ENCODE measurements at regions not wholly inside any gene's neighbourhood (a gene's known extent, or its start where the extent isn't known, plus 50 kb on each side); places are given as distances from the start of the nearest gene placed in this dataset.
"Not testable (repeated sequence)": the region's sequence is repeated elsewhere in the genome, so short reads cannot be mapped to it uniquely, and the experiment has no call there.

DNA sequence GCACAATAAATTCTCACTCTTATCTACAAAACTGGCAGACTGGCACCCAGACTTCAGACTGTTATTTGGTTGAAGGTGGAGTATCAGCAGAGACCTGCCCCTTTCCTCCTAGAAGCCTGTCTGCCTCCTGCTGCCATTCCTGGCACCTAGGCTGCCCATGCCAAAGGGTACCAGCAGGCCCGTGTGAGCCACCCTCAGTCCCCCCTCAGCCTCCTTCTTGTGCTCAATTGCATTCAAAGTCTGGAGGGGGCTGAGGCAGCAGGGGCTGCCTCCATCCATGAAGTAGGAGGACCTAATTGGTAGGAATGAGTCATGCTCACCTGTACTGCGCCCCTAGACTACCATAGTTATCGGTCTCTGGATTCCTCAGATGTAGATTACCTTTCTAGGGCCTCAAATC lies 440.9 kb upstream of the GRM3 start:
- no peak for DNase-seq (ENCODE audit: low read depth)

DNA sequence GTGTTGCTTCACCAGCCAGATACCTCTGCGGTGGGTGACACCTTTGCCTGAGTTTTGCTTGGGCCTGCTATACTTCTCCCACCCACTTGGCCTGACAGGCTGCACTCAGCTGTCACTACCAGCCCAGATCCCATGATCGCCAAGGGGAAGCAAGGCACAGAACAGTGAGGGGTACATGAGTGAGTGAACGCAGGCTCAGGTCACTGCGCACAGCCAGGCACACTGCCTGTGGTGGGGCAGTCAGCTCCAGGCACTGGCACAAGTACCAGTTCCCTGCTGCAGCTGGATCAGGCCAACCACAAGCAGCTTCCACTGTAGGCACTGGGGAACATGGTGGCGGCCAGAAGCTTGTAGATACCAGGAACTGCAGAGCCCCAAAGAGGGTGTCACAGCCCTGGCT lies 441.9 kb upstream of the GRM3 start:
- DNase-seq (ENCODE audit: low read depth): no peak

DNA sequence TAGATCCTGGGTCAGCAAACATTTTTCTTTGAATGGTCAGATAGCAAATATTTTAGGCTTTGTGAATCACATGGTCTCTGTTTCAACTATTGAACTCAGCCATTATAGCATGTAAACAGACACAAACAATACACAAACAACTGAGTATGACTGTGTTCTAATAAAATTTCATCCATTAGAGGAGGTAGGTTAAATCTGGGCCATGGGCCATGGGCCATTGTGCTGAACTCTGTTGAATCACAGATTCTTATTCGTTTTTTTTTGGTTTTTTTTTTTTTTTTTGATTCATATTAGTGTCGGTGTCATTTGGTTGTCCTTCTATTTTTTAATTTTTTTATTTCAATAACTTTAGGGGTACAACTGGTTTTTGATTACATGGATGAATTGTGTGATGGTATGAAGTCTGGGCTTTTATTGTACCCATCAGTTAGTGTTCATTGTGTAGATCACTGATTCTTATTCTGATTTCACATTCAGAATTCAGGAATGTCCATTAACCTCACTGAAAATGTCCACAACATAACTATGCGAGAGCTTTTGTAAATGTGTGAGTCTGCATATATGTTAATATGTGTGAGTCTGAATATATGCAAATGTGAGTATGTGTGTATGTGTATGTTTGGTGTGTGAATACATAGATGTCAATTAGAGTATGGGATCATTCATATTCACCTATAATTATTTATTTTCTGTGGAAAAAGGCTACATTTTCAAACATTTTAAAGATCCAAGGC lies 443.7 kb upstream of the GRM3 start:
- DNase-seq (ENCODE audit: low read depth): no peak

DNA sequence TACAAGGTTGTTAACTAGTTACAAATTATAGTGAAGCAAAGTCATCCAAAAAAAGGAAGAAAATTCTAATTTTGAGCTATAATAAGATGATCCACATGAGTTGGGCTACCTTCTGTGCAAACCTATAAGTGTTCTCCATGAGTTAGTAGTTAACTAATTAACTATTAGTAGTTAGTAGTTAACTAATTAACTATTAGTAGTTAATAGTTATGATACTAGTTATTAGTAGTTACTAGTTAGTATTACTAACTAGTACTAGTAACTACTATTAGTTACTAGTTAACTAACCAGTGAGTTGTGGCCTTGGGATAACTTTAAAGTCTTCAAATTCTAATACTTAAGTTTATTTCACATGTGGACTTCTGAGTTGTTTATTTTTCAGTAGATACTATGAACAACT lies 453.4 kb upstream of the GRM3 start:
- no peak for DNase-seq (ENCODE audit: low read depth)

DNA sequence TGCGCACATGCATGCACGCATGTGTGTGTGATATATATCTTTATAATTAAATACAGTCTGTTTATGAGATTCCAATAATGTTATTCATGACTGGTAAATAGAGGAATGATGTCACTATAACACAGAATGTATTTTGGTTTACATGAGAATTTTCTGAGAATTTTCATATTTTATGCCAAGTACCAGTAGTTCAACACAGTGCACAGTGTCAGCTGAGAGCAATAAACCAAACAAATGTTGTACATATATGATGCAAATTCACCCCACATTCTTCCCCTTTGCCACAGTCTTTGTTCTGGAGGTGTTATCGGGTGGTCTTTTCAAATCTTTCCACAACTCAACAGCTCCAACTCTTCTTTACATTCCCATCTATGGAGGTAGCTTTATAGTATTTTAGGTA lies 462.2 kb upstream of the GRM3 start:
- no peak for DNase-seq (ENCODE audit: low read depth)

DNA sequence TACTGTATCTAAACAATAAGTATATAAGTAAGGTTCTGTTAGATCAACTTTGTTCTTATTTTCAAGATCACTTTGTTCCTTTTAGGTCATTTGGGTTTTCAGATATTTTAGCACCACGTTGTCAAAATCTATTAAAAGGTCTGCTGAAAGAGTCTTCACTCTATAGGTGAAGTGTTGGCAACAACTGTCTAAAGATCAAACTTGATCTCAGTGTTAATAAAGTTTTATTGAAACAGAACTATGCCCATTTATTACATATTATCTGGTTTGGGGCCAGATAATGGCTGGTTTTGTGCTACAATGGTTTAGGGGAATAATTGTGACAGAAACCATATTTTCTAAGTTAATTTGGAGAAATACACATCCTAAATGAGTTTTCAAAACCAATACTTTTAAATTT lies 478.9 kb upstream of the GRM3 start:
- DNase-seq (ENCODE audit: low read depth): no peak

DNA sequence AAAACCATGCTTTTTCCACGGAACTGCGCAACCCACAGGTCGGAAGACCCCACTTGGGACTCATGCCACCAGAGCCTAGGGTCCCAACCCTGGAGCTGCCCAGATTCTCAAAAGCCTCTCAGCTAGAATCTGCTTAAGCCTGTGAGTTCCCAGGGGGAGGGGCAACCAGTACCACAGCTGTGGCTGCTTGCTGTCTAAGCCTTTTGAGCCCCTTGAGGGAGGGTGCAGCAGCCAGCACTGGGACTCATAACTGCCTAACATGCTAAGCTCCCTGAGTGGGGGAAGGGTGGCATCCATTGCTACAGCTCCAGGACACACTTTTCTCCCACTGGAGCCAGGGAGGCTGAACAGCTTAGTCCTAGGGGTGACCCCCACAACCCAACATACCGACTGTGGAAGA lies 485.6 kb upstream of the GRM3 start:
- DNase-seq (ENCODE audit: low read depth): no peak

DNA sequence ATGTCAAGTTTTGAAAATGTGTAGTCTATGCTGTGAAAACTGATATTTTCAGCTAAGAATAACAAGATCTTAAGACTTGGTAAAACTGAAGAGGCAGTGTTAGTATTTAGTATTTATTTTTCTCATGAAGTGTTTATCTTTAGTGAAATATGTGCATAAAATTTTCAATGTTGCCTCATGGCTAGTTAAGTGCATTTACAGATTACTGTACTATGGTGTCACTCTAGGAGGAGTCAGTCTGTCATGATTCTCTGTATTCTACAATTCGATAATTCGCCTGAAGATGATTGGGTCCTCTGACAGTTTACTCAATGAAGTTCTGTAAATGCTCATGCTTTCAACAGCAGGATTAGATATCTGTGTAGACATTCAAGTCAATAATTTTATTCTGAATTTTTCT lies 488.1 kb upstream of the GRM3 start:
- no peak for DNase-seq (ENCODE audit: low read depth)

DNA sequence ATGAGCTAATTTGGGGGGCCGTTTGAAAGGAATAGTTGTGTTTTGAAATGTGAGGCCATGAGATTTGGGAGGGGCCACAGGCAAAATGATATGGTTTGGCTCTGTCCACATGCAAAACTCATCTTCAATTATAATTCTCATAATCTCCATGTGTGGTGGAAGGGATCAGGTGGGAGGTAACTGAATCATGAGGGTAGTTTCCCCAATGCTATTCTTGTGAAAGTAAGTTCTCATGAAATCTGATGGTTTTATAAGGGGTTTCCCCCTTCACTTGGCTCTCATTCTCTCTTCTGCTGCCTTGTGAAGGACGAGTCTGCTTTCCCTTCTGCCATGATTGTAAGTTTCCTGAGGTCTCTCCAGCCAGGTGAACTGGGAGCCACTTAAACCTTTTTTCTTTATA lies 490.8 kb upstream of the GRM3 start:
- DNase-seq (ENCODE audit: low read depth): no peak

DNA sequence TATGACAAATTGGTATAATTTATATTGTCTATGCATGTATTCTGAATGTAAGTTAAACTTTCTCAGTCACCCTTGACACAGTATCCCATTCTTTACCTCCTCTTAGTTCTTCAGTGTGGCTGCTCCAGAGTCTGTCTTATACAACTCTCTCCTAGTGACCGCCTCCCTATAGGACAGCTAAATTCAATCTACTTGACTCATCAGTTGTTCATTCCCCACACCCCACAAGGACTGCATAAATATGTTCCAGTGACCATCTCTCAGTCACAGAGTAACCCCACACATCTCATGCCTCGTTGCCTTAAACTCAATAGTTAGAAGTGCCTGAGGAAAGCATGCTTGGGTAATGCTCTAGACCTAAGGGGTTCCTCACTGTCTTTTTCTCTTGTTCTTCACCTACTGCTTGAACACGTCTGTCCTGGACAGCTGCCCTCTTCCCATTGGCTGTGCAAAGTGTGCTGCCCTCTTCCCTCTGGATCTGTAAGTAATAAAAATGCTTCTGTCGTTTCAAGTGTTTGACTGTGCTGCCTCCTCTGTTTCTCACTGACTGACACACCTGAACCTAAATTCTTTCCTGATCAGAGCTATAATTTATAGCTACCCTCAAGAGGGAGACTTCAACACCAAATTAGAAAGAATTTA lies 494.6 kb upstream of the GRM3 start:
- DNase-seq (ENCODE audit: low read depth): no peak

DNA sequence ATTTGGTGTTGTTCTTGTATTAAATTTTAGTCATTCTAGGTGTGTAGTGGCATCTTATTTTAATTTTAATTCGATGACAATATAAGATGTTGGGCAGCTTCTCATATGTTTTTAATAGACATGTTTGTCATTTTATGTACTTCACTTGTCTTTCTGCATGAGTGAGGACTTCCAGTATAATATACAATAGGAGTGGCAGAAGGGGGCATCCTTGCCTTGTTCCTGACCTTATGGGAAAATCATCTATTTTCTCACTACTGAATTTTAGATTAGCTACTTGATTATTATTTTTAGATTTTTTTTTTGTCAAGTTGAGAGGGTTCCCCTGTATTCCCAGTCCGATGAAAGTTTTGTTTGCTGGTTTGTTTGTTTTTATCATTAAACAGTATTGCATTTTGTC lies 495.2 kb upstream of the GRM3 start:
- no peak for DNase-seq (ENCODE audit: low read depth)

DNA sequence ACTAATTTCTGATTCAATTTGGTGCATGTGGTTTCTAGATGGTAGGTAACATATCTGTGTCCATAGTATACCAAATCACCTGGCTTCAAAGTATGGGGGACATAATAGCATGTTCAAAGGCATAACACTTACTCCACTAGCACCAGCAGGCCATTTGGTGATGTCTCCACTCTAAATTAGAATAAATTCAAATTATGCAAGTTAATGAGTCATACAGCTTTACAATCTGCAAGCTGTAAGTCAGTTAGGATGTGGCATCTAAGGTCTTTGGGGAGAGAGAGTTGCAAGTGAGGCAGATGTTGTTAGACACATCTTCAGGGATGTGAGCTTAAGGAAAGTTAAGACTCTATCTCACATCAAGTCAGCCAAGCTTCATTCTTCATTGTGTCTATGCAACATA lies 506.4 kb upstream of the GRM3 start:
- DNase-seq (ENCODE audit: low read depth): no peak

DNA sequence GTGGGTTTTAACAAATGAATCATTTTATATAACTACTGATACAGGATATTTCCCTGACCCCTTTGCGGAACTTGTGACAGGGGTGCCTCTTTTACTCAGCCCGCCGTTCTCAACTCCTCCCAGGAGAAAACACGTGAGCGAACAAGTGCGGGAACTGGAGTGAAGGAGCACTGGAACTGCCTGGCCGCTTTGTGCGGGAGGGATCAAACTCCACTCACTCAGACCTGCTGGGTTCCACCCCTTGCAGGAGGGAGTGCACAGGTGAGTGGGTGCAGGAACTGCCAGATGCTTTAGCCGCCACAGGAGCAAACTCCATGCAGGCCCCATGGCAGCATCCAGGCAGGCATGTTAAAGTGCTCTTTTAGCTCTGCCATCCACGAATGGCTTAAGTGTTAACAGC lies 513.4 kb upstream of the GRM3 start:
- DNase-seq (ENCODE audit: low read depth): no peak

DNA sequence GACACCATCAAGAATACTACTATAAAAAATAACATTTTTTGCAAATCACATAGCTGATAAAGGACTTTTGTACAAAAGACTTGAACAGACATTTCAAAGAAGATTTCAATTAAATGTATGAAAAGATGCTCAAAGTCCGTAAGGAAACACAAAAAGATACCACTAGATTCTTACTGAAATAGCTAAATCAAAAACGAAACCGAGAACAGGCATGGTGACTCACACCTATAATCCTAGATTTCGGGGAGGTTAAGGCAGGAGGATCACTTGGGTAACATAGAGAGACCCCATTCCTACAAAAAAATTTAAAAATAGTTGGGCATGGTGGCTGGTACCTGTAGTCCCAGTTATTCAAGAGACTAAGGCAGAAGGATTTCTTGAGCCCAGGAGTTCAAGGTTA lies 520.2 kb upstream of the GRM3 start:
- DNase-seq (ENCODE audit: low read depth): no peak

DNA sequence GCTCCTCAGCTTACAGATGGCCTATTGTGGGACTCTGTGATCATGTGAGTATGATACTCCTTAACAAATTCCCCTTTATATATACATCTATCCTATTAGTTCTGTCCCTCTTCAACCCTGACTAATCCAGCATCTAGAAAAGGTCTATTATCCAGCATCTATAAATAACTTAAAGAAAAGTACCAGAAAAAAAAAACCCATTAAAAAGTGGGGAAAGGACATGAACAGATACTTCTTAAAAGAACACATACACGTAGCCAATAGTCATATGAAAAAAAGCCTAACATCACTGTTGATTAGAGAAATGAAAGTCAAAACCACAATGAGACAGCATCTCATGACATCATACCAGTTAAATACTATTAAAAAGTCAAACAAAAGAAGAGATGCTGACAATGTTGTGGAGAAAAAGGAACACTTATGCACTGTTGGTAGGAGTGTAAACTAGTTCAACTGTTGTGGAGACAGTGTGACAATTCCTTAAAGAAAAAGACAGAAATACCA lies 549.5 kb upstream of the GRM3 start:
- no peak for DNase-seq (ENCODE audit: low read depth)

DNA sequence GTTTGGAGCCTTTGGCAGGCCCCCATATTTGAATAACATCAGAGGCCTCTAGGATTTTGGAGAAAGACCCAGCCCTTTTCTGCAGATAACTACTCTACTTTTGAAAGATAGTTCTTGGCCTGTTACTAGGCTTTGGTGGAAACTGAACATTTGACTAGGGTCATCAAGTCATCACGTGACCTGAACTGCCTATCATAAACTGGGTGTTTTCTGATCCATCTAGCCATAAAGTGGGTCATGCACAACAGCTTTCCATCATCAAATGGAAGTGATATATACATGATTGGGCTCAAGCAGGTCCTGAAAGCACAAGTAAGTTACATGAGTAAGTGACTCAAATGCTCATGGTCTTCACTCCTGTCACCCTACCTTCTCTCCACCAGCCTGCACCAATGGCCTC lies 552.3 kb upstream of the GRM3 start:
- DNase-seq (ENCODE audit: low read depth): no peak

DNA sequence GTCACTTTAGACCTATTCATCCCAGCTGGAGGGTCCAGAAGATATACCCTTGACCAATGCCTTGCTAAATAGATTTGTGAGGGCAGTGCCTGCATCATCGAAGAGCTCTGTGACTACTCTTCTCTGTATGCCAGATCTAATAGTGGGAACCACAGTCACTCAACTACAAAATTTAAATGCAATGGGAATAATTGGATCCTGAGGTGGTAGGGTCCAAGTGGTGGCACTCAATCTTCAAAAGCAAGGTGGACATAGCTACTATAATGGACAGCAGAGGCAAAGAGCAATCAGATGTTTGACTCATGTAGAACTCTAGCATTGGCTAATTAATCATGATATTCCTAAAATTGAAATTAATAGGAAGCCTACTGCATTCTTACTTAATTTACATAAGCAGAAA lies 554.3 kb upstream of the GRM3 start:
- DNase-seq (ENCODE audit: low read depth): no peak

DNA sequence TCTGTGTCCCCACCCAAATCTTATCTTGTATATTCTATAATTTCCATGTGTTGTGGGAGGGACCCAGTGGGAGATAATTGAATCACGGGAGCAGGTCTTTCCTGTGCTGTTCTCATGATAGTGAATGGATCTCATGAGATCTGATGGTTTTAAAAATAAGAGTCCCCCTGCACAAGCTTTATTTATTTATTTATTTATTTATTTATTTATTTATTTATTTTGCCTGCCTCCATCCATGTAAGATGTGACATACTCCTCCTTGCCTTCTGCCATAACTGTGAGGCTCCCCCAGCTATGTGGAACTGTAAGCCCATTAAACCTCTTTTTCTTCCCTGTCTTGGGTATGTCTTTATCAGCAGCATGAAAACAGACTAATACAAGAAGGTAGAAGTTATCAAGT lies 579.1 kb upstream of the GRM3 start:
- not testable (repeated sequence) for DNase-seq (ENCODE audit: low read depth)

DNA sequence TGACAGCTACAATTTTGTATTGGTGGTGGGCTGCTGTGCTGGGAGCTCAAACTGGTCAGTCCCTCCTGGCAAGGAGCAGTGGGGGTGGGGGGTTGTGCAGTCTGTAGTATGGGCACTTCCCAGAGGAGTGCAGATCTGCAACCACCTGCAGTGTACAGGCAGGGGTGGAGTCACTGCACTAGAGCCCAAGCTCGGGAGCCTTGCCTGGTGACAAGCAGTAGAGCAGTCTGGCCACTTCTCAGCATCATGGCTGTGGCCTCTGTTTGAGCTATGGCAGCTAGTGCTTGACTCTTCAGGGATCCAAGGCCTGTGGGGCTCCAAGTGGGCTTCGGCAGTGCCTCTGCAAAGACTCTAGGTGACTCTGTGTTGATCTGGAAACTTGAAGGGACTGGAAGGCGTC lies 585.1 kb upstream of the GRM3 start:
- no peak for DNase-seq (ENCODE audit: low read depth)

DNA sequence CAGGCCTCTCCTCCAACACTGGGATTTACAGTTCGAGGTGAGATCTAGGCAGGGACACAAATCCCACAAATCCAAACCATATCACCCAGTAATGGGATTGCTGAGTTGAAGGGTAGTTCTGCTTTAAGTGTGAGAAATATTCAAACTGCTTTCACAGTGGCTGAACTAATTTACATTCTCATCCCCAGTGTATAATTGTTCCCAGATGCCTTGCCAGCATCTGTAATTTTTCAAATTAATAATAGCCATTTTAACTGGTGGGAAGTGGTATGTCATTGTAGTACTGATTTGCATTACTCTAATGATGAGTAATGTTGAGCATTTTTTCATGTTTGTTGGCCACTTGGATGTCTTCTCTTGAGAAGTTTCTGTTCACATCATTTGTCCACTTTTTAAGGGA lies 592.8 kb upstream of the GRM3 start:
- DNase-seq (ENCODE audit: low read depth): no peak

DNA sequence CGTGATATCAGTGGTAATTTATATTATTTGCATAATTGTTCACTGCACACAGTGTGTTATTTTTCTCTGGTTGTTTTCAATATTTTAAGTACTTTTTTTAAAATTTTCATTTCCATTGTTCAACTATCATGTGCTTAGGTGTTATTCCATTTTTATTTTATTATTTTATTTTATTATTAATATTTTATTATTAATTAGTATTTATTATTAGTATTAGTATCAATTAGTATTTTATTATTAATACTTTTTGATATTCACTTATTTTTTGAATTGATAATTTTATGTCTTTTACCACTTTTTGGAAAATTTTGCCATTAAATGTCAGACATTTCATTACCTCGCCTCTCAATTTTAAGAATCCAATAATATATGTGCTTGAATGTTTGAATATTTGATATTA lies 593.8 kb upstream of the GRM3 start:
- DNase-seq (ENCODE audit: low read depth): no peak

DNA sequence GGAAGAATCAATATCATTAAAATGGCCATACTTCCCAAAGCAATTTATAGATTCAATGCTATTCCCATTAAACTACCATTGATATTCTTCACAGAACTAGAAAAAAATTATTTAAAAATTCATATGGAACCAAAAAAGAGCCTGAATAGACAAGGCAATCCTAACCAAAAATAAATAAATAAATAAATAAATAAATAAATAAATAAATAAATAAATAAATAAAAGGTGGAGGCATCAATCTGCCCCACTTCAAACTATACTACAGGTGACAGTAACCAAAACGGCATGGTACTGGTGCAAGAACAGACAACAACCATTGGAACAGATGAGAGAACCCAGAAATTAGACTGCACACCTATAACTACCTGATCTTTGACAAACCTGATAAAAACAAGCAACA lies 598.5 kb upstream of the GRM3 start:
- DNase-seq (ENCODE audit: low read depth): not testable (repeated sequence)

DNA sequence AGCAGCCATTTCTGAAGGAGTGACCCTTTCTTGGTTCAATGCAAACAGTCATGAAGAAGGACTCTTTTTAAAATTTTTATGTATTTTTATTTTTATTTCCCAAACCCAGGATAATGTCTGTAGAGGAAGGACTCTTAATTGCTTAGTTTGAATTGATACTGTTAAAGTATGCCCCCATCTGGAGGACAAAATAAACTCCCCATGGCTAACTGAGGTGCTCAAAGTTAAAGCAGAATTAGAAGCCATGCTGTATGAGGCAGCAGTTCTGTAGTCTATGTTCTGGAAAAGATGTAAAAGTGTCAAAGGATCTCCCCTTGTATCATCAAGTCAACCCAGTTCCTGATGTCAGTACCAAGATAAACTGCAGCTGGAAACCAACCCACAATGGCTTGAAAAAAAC lies 617.9 kb upstream of the GRM3 start:
- DNase-seq (ENCODE audit: low read depth): no peak

DNA sequence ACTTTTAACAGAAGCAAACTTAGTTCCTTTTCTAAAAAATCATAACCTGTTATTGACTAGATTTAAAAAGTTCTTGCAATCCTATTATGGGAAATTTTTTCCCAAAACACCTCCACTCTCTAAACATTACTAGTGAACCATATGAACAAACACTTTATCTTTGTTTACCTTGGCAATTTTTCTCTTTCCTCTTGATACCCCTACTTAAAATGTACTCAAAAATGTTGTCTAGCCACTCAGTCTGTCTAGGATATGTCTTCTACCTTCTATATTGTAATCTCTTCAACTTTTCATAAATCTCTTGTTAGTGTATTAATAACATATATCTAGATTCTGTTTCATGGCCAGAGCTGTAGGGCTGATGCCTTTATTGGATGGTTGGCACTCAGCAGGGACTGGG lies 630.0 kb upstream of the GRM3 start:
- no peak for DNase-seq (ENCODE audit: low read depth)

Data from HS-5 (cell line).